ENCODE measurements at regions not wholly inside any gene's neighbourhood (a gene's known extent, or its start where the extent isn't known, plus 50 kb on each side); places are given as distances from the start of the nearest gene placed in this dataset.

- H4K12ac ChIP-seq (ENCODE audit: low read depth, low read length): no peak overlapping the region
- no peak overlapping the region for H3K14ac ChIP-seq (ENCODE audit: low read length)
- peak; percentile 60 to 85 for DNase-seq
- no peak overlapping the region for H3K23ac ChIP-seq (ENCODE audit: low read length)
- no peak overlapping the region for H3K4ac ChIP-seq (ENCODE audit: low read depth, low read length)
- H3K79me2 ChIP-seq (ENCODE audit: control insufficient read depth, insufficient read depth, low read length, poor library complexity): no peaks in the 10 kb centered on the region
- H2BK12ac ChIP-seq (ENCODE audit: low read length): no peak overlapping the region
- no peak overlapping the region for H3K4me3 ChIP-seq (ENCODE audit: low read depth, low read length)
- no peak overlapping the region for H2AFZ ChIP-seq (ENCODE audit: insufficient read depth, low read length, poor library complexity)
- no peak overlapping the region for H3K18ac ChIP-seq (ENCODE audit: low read length)
- H3K4me2 ChIP-seq (ENCODE audit: low read length): no peak overlapping the region
- H2BK5ac ChIP-seq (ENCODE audit: low read depth, low read length, poor library complexity): no peak overlapping the region
- no peaks in the 10 kb centered on the region for H3K27me3 ChIP-seq (ENCODE audit: insufficient read depth, low read length)
- no peak overlapping the region for H2BK120ac ChIP-seq (ENCODE audit: insufficient read depth, low read length, poor library complexity)
- WGBS (ENCODE audit: extremely low coverage, insufficient coverage, insufficient read length): no CpG with 5 or more reads among the region's 2 CpGs
- H3K79me1 ChIP-seq (ENCODE audit: low read length): no peaks in the 10 kb centered on the region
- H3K9me3 ChIP-seq (ENCODE audit: insufficient read depth, low read depth, low read length): no peaks in the 10 kb centered on the region
- no peak overlapping the region for H2AK5ac ChIP-seq (ENCODE audit: low read length)
- H3K4me1 ChIP-seq (ENCODE audit: control insufficient read depth in 1 of 2, insufficient read depth in 2 of 2, low read length in 2 of 2): peaks cover 0 to 3% of the 10 kb centered on the region in 2 experiments
- no peaks in the 10 kb centered on the region for H3K36me3 ChIP-seq (ENCODE audit: control insufficient read depth in 1 of 2, insufficient read depth in 2 of 2, low read length in 2 of 2)
- no peak overlapping the region for H4K8ac ChIP-seq (ENCODE audit: low read depth, low read length)
- no peak overlapping the region for H3K27ac ChIP-seq (ENCODE audit: low read depth, low read length)
- H4K91ac ChIP-seq (ENCODE audit: low read depth, low read length): no peak overlapping the region
- H3K9ac ChIP-seq (ENCODE audit: low read length): no peak overlapping the region
Observed at GRCh38 chr15:60255390-60255789, 142.4 kb downstream of the ANXA2 start.

DNA sequence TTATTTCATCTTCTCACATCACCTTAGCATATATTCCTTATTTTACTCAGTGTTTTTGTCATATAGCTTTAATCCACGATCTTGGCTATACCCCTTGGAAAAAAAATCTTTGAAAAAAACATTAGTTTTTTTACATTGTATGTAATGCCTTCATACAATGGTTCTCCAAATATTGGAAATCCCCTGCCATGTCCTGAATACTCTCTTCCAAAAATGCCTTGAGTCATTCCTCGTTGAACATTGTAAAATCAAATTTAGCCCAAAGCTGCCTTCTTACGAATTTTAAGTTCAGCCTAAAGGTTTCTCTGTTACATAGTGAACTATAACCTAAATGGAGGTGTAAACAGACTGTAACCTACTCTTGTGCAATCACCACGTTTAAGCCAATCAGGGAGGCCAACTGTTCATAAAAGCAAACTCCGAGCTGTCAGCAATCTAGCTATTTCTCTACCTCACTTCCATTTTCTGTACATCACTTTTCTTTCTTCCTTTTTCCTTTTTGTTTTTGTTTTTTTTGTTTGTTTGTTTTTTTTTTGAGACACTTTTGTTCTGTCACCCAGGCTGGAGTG lies 140.1 kb downstream of the ANXA2 start:
- no peaks in the 10 kb centered on the region for H3K79me1 ChIP-seq (ENCODE audit: low read length)
- H2AK5ac ChIP-seq (ENCODE audit: low read length): no peak overlapping the region
- H2BK120ac ChIP-seq (ENCODE audit: insufficient read depth, low read length, poor library complexity): no peak overlapping the region
- H3K4me2 ChIP-seq (ENCODE audit: low read length): no peak overlapping the region
- no peaks in the 10 kb centered on the region for H3K9me3 ChIP-seq (ENCODE audit: insufficient read depth, low read depth, low read length)
- H2BK5ac ChIP-seq (ENCODE audit: low read depth, low read length, poor library complexity): no peak overlapping the region
- no peak overlapping the region for H3K27ac ChIP-seq (ENCODE audit: low read depth, low read length)
- H3K36me3 ChIP-seq (ENCODE audit: control insufficient read depth in 1 of 2, insufficient read depth in 2 of 2, low read length in 2 of 2): no peaks in the 10 kb centered on the region
- WGBS (ENCODE audit: extremely low coverage, insufficient coverage, insufficient read length): no CpG with 5 or more reads among the region's 5 CpGs
- no peak overlapping the region for H2BK12ac ChIP-seq (ENCODE audit: low read length)
- H3K9ac ChIP-seq (ENCODE audit: low read length): no peak overlapping the region
- H3K23ac ChIP-seq (ENCODE audit: low read length): no peak overlapping the region
- no peak overlapping the region for H2AFZ ChIP-seq (ENCODE audit: insufficient read depth, low read length, poor library complexity)
- H4K8ac ChIP-seq (ENCODE audit: low read depth, low read length): no peak overlapping the region
- H3K4me3 ChIP-seq (ENCODE audit: low read depth, low read length): no peak overlapping the region
- no peak overlapping the region for H3K14ac ChIP-seq (ENCODE audit: low read length)
- H4K12ac ChIP-seq (ENCODE audit: low read depth, low read length): no peak overlapping the region
- no peaks in the 10 kb centered on the region for H3K79me2 ChIP-seq (ENCODE audit: control insufficient read depth, insufficient read depth, low read length, poor library complexity)
- H3K18ac ChIP-seq (ENCODE audit: low read length): no peak overlapping the region
- peak in 1 of 2 donors; percentile 41 for DNase-seq
- H3K4ac ChIP-seq (ENCODE audit: low read depth, low read length): no peak overlapping the region
- no peak overlapping the region for H4K91ac ChIP-seq (ENCODE audit: low read depth, low read length)
- no peaks in the 10 kb centered on the region for H3K4me1 ChIP-seq (ENCODE audit: control insufficient read depth in 1 of 2, insufficient read depth in 2 of 2, low read length in 2 of 2)
- H3K27me3 ChIP-seq (ENCODE audit: insufficient read depth, low read length): no peaks in the 10 kb centered on the region

GRCh38 chr15:60259469-60259868 lies 138.3 kb downstream of the ANXA2 start:
- Histone ChIP-seq H2BK12ac (ENCODE audit: low read length) (no peak overlapping the region), H3K9ac (ENCODE audit: low read length) (no peak overlapping the region), H3K4me3 (ENCODE audit: low read depth, low read length) (no peak overlapping the region), H2AFZ (ENCODE audit: insufficient read depth, low read length, poor library complexity) (no peak overlapping the region), H4K91ac (ENCODE audit: low read depth, low read length) (no peak overlapping the region), H3K4ac (ENCODE audit: low read depth, low read length) (no peak overlapping the region), H2BK120ac (ENCODE audit: insufficient read depth, low read length, poor library complexity) (no peak overlapping the region), H4K12ac (ENCODE audit: low read depth, low read length) (no peak overlapping the region), H2BK5ac (ENCODE audit: low read depth, low read length, poor library complexity) (no peak overlapping the region), H3K14ac (ENCODE audit: low read length) (no peak overlapping the region), H3K27ac (ENCODE audit: low read depth, low read length) (no peak overlapping the region), H3K79me2 (ENCODE audit: control insufficient read depth, insufficient read depth, low read length, poor library complexity) (no peaks in the 10 kb centered on the region), H3K79me1 (ENCODE audit: low read length) (no peaks in the 10 kb centered on the region), H2AK5ac (ENCODE audit: low read length) (no peak overlapping the region), H3K9me3 (ENCODE audit: insufficient read depth, low read depth, low read length) (no peaks in the 10 kb centered on the region), H4K8ac (ENCODE audit: low read depth, low read length) (no peak overlapping the region), H3K18ac (ENCODE audit: low read length) (no peak overlapping the region), H3K23ac (ENCODE audit: low read length) (no peak overlapping the region), H3K27me3 (ENCODE audit: insufficient read depth, low read length) (no peaks in the 10 kb centered on the region), H3K4me2 (ENCODE audit: low read length) (no peak overlapping the region), H3K4me1 (ENCODE audit: control insufficient read depth in 1 of 2, insufficient read depth in 2 of 2, low read length in 2 of 2) (no peaks in the 10 kb centered on the region), H3K36me3 (ENCODE audit: control insufficient read depth in 1 of 2, insufficient read depth in 2 of 2, low read length in 2 of 2) (no peaks in the 10 kb centered on the region)
- no CpG with 5 or more reads among the region's 1 CpG for WGBS (ENCODE audit: extremely low coverage, insufficient coverage, insufficient read length)
- DNase-seq: no peak

DNA sequence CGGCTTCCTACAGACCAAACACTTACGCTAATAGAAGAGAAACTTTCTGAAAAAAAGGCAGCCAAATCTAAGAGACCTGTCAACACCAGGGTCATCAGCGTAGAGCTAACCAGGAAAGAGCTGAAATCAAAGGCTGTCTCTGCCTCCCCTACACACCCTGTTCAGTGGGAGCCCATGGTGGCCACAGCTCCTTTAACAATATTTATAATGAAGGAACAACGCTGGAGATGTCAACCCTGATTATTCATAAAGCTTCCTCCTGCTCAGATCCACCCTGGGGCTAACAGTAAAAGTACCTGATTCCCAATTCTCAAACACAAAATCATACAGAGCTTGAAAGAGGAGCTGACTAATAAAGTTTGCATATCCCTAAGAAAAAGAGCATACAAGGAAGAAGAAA lies 133.7 kb downstream of the ANXA2 start:
- no CpG with 5 or more reads among the region's 4 CpGs for WGBS (ENCODE audit: extremely low coverage, insufficient coverage, insufficient read length)
- H3K79me2 ChIP-seq (ENCODE audit: control insufficient read depth, insufficient read depth, low read length, poor library complexity): no peaks in the 10 kb centered on the region
- H3K4me2 ChIP-seq (ENCODE audit: low read length): no peak overlapping the region
- no peak overlapping the region for H2AK5ac ChIP-seq (ENCODE audit: low read length)
- H3K4ac ChIP-seq (ENCODE audit: low read depth, low read length): no peak overlapping the region
- no peak overlapping the region for H3K18ac ChIP-seq (ENCODE audit: low read length)
- no peak overlapping the region for H2AFZ ChIP-seq (ENCODE audit: insufficient read depth, low read length, poor library complexity)
- H3K23ac ChIP-seq (ENCODE audit: low read length): no peak overlapping the region
- H2BK120ac ChIP-seq (ENCODE audit: insufficient read depth, low read length, poor library complexity): no peak overlapping the region
- no peak overlapping the region for H3K27ac ChIP-seq (ENCODE audit: low read depth, low read length)
- H3K79me1 ChIP-seq (ENCODE audit: low read length): no peaks in the 10 kb centered on the region
- H3K4me3 ChIP-seq (ENCODE audit: low read depth, low read length): no peak overlapping the region
- H4K8ac ChIP-seq (ENCODE audit: low read depth, low read length): no peak overlapping the region
- no peaks in the 10 kb centered on the region for H3K4me1 ChIP-seq (ENCODE audit: control insufficient read depth in 1 of 2, insufficient read depth in 2 of 2, low read length in 2 of 2)
- H4K12ac ChIP-seq (ENCODE audit: low read depth, low read length): no peak overlapping the region
- H3K14ac ChIP-seq (ENCODE audit: low read length): no peak overlapping the region
- no peaks in the 10 kb centered on the region for H3K27me3 ChIP-seq (ENCODE audit: insufficient read depth, low read length)
- no peaks in the 10 kb centered on the region for H3K36me3 ChIP-seq (ENCODE audit: control insufficient read depth in 1 of 2, insufficient read depth in 2 of 2, low read length in 2 of 2)
- no peak overlapping the region for H4K91ac ChIP-seq (ENCODE audit: low read depth, low read length)
- no peak for DNase-seq
- H3K9ac ChIP-seq (ENCODE audit: low read length): no peak overlapping the region
- H2BK12ac ChIP-seq (ENCODE audit: low read length): no peak overlapping the region
- H2BK5ac ChIP-seq (ENCODE audit: low read depth, low read length, poor library complexity): no peak overlapping the region
- H3K9me3 ChIP-seq (ENCODE audit: insufficient read depth, low read depth, low read length): no peaks in the 10 kb centered on the region
